GM21423 (cell line): ENCODE measurements at regions not wholly inside any gene's neighbourhood (a gene's known extent, or its start where the extent isn't known, plus 50 kb on each side); places are given as distances from the start of the nearest gene placed in this dataset.

Source experiments
- ATAC-seq: cut with Tn5 transposase; IDR thresholded peaks from one replicate; pipeline ENCODE4 v1.9.1; 2021; ENCODE audit warnings: mild to moderate bottlenecking, moderate library complexity; ENCODE audit not compliant: unreplicated experiment

DNA sequence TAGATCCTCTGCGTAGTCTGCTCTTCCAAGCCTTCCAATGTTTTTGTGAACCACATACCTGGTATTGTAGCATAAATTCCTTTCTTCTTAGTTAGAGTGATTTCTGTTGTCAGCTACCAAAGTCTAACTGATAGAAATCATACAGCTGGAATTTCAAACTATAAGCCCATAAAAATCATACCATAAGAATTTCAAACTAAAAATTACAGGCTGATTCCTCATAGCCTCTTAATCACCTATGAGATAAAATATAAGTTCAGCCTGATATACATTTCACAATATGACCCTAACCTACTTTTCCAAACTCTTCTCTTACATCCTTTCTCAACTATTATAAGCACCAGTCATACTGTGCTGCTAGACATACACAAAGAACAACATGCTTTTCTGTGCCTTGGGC lies 64.8 kb downstream of the PTHLH start:
- no peak for ATAC-seq

DNA sequence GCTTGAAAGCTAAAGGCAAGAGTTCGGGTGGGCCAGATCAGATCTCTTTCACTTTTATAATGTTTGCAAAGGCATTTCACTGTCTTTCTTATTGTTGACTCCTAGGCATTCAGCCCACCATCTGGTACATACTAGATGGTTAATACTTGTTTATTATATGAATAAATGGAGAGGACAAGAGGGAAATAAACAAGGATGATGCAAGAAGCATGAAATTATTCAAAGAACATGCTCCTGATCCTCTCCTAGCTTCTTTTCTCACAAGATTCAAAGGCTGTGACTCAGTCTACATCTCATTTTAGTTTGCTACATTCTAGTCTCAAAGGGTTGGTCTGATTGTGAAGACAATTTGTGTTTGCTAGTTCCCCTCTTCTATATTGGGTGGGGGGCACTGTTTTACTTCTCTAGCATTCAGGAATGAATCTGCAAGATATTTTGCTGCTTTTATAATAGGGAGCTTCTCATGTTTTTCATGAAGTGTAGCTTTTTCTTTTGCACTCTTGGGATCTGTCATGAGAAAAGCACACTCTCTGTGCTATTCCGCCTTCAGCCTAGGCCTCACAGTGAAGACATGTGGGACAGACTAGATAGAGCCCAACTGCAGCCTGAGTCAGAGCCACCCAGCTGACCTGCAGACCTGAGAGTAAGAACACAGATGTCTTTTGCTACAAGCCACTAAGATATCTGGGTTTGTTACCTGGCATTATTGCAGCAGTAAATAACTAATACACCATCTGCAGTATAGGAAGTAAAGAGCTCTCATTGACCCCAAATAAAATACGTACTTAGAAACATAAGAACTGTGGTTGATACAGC lies 65.7 kb downstream of the PTHLH start:
- ATAC-seq: no peak

DNA sequence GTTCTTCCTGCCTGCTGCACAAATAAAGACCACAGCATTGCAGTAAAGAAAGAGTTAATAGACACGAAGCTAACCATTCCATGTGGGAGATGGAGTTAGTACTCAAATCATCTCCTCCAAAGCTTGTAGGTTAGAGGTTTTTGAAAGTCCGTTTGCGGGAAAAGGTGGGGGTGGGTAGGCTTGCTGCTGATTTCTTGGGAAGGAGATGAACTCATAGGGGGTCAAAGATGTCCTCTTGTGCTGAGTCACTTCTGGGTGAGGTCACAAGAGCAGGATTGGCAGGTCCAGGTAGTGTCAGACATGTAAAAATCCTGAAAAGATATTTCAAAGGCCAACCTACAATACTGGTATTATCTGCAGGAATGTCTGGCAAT lies 66.4 kb downstream of the PTHLH start:
- no peak for ATAC-seq

DNA sequence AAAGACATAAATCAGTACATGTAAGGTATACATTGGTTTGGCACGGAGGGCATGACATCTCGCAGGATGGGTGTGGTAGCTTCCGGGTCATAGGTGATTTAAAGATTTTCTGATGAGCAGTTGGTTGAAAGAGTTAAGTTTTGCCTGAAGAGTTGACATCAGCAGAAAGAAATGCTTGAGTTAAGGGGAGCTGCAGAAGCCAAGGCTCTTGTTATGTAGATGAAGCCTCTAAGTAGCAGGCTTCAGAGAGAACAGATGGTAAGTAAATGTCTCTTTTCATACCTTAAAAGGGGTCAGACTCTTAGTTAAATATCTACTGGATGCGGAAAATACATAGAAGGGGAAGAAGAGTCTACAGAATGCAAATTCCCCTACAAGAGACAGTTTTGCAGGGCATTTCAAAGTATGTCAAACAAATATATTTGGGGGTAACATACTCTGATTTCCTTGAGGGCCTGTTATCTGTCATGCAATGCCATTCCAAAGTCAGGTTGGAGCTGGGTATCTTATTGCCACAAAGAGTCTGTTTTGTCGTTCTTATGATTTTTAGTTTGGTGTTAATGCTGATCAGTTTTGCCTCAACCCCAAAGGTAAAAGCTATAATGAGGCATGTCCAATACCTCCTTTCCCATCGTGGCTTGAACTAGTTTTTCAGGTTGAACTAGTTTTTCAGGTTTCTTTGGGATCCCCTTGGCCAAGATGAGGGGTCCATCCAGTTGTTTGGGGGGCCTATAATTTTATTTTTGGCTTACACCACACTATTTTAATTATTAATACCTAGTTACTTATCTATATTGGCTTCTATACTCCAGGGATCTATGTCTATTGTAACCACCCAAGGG lies 67.0 kb downstream of the PTHLH start:
- ATAC-seq: no peak

DNA sequence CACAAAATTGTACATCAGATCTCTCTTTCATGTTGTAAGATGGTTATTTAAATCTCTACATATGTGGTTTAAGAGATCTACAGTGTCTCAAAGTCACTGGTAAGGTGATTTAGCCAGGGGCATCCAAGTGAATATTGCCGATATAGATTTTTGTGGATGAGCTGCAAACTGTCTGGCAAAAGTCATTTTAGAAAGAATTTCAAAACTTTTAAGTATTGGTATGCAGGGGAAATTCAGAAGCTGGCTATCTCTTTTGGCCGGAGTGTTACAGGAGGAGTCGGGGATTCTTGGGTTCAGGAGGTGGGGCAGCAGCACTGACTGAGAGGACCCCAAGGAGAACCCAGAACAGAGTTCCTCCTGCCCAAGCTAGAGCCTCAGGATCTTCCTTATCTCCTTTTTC lies 69.9 kb downstream of the PTHLH start:
- ATAC-seq: no peak

DNA sequence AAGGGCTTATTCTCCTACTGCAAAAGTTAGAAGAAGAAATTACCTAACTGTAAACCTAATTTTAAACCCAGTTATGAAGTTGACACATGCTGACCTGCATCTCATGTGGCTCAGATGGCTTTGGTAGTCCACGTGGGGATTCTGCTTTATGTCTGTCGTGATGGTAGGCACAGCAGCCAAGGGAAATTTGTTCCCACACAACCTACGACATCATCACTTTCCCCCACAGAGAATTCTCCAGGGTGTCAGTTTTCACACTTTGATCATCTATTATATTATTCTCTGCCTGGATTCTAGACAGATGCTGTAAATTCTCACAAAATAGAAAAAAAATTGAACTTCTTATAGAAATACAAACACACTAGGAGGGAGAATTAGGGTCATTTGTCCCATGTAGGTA lies 70.6 kb downstream of the PTHLH start:
- ATAC-seq: no peak

DNA sequence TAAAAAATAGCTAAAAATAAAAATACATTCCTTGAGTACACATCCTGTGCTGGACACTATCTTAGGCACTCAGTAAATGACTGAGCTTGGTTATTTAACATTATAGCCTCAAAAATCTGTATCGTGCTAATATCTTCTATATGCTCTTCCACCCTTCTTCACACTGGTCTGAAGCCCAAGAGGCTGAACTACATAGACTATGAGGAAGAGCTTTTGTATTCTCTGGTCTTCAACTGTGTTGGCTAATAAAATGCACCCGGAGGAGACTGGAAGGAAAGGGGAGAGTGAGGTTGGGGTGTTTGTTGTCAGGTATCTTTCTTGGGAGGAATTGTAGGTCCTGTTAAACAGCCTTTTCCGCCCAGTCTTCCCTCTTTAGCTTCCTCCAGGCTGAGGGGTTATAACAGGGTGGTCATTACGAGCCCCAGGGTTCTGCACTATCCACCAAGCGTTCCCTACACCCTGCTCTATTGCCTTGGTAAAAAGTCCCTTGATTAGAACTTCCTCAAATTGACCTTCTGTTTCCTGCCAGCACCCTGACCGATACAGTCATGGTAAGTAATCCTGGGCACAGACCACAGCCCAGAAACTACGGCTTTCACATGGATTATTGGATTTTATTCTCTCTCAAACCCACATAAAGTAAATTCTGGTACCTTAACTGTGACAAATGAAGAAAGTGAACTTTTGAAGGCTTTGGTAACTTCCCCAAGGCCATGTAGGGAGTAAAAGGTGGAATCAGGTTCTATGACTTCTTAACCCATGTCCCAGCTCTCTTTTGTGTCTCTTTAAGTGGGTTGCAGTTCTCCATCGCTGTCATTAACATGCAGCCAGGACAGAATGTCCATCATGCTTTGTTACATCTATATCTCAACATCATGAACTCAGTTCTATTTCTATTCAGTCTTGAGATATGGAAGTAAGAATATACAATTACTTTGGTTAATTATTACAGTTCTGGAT lies 71.3 kb downstream of the PTHLH start:
- ATAC-seq: peak; percentile 71

DNA sequence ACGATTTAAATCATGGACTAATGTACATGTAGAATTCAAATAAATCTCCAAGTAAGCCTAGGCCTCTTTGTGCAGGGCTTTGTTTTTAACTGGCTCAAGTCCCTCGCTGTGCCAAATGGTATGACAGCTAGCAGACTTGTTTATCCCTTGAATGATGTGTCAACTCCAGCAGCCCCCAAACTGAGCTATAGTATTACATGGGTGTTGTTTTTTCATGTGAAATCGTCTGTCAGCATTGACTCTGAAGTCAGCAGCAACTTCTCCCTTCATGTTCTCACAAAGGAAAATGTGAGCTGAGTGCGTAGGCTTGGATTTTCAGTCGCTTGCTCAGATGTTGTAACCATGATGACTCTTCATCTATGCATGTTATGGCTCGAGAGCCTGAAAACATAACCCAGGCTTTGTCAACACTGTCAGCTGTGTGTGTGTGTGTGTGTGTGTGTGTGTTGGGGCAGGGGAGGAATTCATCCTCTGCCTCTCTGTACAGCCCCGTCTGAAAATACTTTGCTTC lies 73.3 kb downstream of the PTHLH start:
- no peak for ATAC-seq

DNA sequence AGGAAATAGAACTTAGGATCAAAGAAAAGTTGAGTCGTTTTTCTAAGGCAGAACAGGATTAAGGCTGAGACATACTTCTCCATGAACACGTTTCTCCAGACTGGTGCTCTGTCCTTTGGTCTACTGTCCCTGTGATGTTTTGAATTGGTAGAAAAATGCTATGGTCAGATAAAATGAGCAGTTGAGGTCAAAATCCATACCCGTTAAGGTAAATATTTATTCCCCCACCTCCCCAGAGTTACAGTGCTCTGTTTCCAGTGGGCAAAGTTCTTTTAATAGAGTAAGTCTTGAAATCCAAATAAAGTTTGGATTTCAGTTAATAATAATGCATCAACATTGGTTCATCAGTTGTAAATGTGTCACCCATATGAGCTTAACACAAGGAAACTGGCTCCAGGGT lies 74.5 kb downstream of the PTHLH start:
- no peak for ATAC-seq

DNA sequence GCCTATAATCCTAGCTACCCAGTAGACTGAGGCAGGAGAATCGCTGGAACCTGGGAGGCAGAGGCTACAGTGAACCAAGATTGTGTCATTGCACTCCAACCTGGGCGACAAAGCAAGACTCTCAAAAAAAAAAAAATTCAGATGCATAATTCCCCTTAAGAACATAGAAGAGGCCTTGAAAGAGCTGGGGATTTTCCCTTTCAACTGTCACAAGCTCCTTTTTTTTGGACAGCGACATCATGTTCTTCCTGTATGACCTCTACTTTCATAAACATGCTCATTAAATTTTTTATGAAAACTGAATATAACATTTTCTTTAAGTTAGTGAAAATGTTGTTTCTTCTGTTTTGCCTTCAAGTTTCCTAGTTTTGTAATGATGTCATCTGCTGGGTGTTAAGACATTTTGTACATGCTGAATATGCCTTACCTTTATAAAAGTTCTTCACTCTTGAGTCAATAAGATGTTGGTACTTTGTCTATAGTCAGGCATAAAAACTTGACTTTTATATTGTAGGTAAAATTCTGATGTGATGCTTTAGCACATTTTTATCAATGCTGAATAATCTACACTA lies 76.0 kb downstream of the PTHLH start:
- ATAC-seq: no peak

DNA sequence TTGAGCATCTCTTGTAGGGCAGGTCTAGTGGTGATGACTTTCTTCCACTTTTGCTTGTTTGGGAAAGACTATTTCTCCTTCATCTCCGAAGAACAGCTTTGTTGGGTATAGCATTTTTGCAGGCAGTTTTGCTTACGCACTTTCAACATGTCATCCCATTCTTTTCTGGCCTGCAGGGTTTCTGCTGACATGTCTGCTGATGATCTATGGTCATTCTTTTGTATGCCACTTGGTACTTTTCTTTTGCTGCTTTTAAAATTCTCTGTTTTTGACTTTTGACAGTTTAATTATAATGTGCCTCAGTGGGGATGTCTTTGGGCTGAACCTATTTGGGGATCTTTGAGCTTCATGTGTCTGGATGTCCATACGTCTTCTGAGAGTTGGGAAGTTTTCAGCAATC lies 78.2 kb downstream of the PTHLH start:
- no peak for ATAC-seq

DNA sequence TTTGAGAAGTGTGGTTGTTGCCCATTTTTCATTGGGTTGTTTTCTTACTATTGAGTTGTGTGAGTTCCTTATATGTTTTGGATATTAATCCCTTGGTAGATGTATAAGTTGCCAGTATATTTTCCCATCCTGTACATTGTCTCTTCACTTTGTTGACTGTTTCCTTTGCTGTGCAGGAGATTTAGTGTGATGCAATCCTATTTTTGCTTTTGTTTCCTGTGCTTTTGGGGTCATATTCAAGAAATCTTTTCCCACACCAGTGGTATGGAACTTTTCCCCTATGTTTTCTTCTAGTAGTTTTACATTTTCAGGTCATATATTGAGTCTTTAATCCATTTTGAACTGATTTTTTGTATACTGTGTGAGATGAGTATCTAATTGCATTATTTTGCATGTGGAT lies 92.8 kb downstream of the PTHLH start:
- ATAC-seq: no peak

DNA sequence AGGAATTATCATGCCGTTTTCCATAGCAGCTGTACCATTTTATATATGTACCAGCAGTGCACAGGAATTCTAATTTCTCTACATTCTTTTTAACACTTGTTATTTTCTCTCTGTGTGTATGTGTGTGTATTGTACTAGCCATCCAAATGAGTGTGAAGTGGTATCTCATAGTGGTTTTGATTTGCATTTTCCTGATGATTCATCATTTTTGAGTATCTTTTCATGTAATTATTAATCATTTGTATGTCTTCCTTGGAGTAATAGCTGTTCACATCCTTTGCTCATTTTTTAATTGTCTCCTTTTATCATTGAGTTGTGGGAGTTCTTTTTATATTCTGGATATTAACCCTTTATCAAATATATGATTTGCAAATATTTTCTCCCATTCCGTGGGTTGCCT lies 95.6 kb upstream of the MANSC4 start:
- no peak for ATAC-seq

DNA sequence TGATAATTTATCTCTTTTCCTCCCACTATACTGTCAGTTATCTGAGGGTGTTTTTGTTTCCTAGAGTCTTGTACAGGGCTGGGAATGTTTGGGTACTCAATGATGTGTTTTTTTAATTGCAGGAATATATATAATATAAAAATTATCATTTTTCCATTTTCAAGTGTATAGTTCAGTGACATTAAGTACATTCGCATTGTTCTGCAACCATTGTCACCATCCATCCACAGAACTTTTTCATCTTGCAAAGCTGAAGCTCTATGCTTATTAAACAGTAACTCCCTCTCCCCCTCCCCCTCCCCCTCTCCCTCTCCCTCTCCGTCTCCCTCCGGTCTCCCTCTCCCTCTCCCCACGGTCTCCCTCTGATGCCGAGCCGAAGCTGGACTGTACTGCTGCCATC lies 93.0 kb upstream of the MANSC4 start:
- no peak for ATAC-seq

DNA sequence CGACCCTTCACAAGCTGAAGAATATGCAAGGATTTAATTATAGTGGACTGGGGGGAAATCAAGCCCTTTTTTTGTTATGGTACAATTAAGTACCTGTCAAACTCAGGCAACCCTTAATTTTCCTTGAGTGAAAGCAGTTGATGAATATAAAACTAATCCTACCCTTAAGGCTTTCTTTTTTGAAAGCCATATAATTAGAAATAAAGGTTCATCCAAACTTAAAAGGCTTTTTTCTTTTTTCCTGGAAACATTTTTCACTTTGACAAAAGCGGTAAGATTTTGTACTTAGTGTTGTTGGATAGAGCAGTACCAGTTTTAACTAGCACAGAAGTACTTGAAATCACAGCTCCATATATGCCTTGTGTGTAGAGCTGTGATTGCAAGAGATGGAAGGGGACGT lies 91.9 kb upstream of the MANSC4 start:
- no peak for ATAC-seq

DNA sequence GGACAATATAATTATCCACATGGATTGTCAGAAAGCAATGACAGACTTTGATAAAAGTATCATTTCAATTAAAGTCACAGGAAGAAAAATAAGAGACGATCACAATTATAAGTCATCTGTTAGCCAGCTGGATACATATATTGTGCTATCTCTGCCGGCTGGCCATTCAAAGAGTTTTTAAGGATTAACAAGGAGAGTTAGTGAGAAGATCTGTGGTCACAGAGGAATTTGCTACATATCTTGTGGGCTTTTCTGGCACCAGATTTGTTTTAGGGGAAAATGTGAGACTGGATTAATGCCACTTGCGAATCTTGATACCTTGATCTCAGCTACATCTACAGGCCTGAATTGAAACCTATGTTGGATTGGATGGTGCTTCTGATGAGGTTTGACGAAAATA lies 90.9 kb upstream of the MANSC4 start:
- ATAC-seq: no peak

DNA sequence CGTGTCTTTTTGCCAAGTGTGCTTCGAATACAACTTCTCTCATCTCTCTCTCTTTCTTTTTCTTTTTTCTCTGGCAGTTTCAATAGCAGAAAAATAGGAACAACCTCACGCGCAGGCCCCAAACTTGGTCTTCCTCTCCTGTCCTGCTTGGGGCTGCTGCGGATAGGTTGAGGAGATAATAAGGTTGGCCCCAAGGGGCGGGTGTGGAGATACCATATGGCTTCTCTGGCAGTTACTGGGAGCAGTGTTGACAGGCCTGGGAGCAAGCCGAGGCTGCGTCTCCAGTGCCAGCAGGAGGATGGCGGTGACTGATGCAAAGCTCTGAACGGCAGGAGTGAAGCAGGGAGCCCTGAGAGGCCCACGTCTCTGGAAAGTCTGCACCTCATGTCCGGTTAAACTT lies 89.5 kb upstream of the MANSC4 start:
- ATAC-seq: no peak

DNA sequence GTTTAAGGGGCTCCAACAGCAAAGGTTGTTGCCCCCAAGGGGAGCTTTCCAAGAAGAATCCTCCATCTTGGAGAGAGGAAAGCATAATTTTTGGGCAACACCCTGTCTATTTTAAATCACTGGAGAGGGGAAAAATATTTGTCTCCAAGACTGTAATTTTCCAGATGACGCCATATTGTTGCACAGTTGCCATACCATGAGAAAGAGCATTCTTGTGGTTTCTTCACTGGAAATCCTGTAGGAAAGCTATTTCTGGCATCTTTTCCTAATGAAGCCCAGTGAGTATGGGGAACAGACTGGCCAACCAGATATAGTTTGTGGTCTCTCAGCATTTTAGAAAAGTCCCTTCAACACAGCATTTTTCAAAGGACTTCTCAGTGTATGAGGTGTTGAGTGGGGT lies 88.1 kb upstream of the MANSC4 start:
- ATAC-seq: no peak

DNA sequence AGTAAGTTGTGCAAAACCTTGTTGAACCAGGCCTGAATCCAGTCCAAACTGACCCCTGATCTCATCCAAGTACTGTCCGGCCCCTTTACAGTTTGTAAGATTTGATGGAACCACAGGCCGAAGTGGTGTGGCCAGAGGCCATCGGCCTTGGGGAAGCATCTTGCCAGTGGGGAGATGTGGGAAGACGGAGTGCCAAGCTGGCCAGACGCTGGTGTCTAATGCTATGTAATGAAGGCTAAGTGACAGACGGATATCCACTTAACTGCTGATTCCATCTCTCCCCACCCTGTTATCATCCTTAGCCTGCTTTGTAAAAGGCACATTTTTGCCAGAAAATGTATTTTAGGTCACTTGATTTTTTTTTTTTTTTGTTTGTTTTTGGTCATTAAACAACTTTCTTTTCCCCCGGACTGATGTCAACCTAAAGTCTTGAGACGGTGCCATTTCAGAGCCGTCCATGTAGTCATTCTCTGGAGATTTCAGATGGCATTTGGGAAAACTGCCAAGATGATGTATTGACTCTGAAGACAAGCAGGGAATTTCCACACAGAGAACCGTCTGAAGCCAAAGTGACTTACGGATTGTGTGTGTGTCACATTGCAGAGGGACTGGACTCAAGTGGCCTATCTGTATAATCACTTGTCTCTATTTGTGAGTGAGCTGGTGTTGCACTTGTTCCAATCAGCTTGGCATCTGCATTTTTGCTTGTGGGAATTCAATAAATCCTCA lies 86.5 kb upstream of the MANSC4 start:
- no peak for ATAC-seq

DNA sequence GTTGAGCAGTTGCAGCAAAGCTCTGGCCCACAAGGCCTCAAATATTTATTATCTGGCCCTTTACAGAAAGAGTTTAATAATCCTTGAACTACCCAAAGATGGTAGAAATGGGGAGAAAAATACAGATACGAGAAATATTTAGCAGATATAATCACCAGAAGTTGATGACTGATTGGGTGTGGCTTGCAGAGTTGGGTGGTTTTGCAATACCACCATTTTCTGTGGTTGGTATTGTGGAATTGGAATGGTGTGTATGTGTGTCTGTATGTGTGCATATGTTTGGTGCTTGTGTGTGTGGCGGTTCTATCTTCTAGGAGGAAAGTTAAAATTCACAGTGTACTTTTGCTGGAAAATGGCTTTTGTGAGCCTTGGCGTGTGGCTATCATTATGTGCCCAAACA lies 85.4 kb upstream of the MANSC4 start:
- ATAC-seq: no peak
